Embryonic facial prominence (tissue), 1 donor: ENCODE measurements at regions not wholly inside any gene's neighbourhood (a gene's known extent, or its start where the extent isn't known, plus 50 kb on each side); places are given as distances from the start of the nearest gene placed in this dataset.

ENCODE experiments used
- DNase-seq: peaks from one replicate; pipeline ENCODE4 v3.0.0-alpha.2; 2016; ENCODE audit errors: extremely low spot score

DNA sequence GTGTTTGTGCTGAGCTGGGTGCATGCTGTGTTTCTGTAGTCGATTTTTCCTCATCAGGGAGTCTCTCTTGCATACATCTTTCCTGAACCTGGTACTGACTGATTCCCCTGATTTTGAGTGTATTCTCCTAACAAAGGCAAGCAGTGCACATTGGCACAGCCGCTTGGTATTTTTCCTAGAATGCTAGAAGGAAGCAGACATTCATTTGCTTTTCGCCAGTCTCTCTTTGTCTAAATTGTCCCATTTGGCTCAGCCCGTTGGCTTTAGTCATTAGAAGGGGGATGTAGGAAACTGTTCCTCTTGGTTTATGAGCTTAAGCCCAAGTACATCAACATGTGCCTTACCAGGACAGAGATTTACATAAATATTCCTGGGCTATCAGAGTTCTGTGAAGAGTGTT lies 266.1 kb upstream of the TMTC4 start:
- DNase-seq, result no peak

DNA sequence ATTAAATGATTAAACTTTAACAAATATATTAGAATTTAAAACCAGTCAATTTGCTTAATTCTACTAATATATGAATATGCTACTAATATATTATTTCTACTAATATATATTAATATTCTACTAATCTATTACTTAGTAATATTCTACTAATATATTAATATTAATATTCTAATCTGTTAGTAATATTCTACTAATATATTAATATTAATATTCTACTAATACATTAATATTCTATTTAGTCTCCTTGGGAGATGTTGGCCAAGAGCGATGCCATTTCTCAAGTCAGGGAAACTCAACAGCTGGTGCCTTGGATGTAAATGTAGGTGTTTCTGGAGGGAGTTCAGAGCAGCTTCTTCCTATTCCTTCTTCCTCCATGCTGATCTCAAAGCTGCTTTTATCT lies 259.2 kb upstream of the TMTC4 start:
- DNase-seq, result no peak

DNA sequence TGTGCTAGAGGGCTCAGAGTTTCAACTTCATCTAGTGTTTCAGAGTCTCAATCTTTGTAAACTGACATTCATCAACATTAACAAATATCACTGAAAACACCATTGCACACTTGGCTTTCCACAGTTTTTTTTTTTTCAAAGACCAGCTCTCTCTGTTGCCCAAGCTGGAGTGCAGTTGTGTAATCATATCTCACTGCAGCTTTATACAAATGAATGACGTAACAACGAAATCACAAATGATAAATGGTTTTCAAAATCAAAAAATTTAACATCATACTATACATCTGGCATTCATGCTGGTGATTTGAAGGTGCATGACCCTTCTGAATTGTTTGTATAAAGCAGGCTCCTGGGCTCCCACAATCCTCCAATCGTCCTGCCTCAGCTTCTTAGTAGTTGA lies 248.0 kb upstream of the TMTC4 start:
- no peak for DNase-seq

- DNase-seq, result no peak
These were observed 246.5 kb upstream of the TMTC4 start for GRCh38 chr13:100921139-100921538.

GRCh38 chr13:100917011-100917410 lies 242.4 kb upstream of the TMTC4 start:
- no peak for DNase-seq

GRCh38 chr13:100913143-100913542 lies 238.5 kb upstream of the TMTC4 start:
- no peak for DNase-seq

GRCh38 chr13:100904293-100904976 lies 229.8 kb upstream of the TMTC4 start:
- no peak for DNase-seq

DNA sequence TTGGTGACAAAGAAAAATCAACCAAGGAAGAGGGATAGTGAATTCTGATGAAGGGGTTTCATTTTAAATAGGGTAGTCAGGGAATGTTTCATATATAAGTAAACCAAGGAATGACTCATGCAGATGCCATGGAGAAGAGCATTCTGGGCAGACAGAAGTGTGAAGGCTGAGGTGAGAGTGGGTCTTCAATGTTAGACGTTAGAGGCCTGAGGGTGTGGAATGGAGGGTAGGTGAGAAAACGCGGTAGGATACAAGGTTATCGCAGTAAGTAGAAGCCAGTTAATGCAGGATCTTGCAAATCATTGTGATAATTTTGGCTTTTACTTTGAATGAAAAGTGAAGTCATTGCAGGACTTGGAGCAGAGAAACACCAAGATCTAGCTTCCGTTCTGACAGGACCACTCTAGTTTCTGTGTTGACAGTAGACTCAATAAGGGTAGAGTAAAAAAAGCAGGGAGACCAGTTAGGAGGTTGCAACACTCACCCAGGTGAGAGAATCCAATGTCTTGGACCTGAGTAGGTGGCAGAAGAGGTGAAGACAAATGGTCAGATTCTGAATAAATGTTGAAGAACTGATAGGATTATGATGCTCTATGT lies 225.2 kb upstream of the TMTC4 start:
- no peak for DNase-seq

DNA sequence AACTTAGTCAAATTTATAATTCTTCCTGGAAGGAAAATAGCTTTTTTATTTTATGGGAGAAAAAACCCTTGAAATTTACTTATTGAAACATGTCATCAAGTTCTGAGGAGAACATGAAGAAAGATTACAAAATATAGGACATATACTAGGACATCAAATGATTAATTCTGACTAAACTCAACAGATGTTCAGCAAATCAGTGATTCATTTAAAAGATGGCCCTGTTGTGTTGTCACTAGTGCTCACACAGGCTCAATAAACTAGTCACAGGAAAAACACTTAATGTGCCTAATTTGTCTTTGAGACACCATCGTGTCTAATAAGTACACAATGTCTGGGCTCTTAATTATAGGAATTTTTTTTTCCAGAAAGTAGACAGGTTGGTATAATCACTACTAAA lies 223.8 kb upstream of the TMTC4 start:
- DNase-seq, result no peak

- no peak for DNase-seq
These were observed 221.1 kb upstream of the TMTC4 start for GRCh38 chr13:100895651-100896050.

- no peak for DNase-seq
These were observed 218.4 kb upstream of the TMTC4 start for GRCh38 chr13:100892981-100893380.

DNA sequence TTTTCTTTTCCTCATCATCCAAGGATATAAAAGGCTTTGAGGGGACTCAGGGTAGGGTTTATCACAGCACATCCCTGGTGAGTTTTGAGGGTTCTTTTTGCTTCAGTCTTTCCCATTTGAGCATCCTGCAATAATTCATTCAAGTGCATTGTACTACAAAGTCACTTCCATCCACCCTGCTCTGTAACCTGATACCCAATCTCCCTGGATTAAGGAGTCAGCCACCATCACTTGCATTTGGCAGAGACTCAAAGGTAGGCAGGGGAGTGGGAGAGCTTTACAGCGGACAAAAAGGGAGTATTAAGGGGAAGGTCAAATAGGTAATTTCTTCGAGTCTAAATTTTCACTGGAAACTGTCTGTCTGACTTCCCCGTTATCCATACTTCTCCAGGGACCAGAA lies 216.1 kb upstream of the TMTC4 start:
- DNase-seq, result no peak

GRCh38 chr13:100887729-100888151 lies 213.1 kb upstream of the TMTC4 start:
- DNase-seq, result no peak

DNA sequence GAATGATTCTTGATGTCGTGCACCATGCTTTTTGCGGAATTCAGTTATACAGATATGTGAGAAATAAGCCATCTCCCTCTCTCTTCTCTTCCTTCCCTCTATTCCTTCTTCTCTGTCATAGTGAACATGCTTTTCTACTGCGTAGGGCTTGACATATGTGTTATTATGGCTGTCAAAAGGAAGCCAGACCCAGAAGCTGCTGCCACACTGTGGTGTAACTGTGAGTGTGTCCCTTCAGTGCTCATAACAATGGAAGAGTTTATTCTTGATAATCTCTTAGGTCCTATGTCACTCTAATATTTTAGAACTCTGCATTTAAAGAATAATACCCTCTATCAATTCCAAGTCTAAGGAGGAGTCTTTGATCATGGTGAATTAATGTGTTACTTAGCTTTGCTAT lies 208.9 kb upstream of the TMTC4 start:
- DNase-seq, result no peak

DNA sequence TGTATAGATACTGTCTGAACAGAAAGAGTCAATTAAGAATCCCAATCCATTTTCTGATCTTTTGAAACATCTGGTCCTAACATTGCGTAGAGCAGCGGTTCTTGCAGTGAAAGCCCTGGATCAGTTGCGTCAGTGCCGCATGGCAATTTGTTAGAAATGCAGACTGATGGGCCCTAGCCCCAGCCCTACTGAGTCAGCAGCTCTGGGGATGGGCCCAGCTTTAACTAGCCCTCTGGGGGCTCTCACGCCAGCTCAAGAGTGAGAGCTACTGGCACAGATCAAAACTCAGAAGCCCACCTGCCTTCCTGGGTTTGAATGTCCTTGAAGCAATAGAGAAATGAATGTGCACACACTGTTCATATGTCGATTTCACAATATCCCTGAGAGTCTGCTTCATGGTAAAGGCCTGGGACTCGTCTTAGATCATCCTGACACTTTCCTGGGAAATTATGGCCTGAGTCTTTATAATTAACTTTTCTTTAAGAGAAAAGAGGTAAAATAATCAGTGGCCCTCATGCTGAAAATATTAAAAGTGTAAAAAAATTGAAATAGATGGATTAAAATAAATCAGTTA lies 206.8 kb upstream of the TMTC4 start:
- DNase-seq, result no peak

GRCh38 chr13:100880166-100880565 lies 205.6 kb upstream of the TMTC4 start:
- DNase-seq, result no peak

GRCh38 chr13:100879255-100879654 lies 204.7 kb upstream of the TMTC4 start:
- no peak for DNase-seq

GRCh38 chr13:100876044-100876403 lies 201.4 kb upstream of the TMTC4 start:
- DNase-seq, result no peak

DNA sequence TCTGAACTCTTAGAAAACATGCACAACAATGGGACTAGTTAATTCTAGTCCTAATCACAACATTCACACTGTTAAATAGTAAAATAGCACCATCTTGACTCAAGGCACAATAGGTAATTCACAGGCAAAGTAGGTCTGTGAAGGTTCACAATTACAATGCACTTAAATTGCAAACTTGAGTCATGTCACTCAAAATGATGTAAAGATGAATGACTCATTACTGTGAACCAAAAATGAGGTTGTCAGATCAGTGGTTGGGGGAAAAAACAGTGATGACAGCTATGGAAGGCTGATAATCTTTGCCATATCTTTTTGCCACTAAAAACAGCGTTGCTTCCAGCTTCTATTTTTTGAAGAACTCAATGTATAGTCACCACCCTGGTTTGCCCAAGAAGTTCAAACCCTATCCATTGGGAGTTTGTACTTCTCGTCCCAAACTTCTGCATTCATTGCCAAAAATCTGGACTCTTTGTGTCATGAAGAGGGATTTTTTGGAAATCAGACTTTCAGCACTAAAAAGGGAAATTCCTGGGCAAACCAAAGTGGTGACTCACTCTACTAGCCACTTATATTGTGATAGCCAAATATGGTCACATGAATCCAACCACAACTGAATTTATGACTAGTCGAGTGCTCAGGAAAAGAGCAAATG lies 200.9 kb upstream of the TMTC4 start:
- no peak for DNase-seq

- DNase-seq, result no peak
These were observed 198.2 kb upstream of the TMTC4 start for GRCh38 chr13:100872761-100873160.

- no peak for DNase-seq
These were observed 196.3 kb upstream of the TMTC4 start for GRCh38 chr13:100870898-100871297.

- DNase-seq, result no peak
These were observed 186.3 kb upstream of the TMTC4 start for GRCh38 chr13:100860866-100861265.

DNA sequence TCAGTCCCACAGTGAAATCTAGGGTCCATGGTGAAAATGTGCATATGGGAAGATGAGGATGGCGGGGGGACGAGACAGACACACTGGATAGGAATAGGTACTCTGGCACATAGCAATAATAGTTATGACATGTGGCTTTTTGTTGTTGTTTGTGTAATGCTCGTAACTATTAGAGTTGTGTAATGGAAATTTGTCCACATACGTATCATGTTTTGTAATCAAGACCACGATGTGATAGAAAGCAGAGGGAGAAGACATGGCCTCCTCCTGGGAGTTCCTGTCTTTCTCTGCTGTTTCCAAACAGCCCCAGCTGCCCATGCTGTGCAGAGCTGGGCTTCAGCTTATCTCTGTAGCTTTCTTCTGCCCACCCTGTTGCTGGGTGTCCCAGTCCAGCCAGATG lies 185.3 kb upstream of the TMTC4 start:
- DNase-seq, result no peak
